Left hindlimb (tissue), 1 donor: ENCODE measurements at regions not wholly inside any gene's neighbourhood (a gene's known extent, or its start where the extent isn't known, plus 50 kb on each side); places are given as distances from the start of the nearest gene placed in this dataset.
"Not testable (repeated sequence)": the region's sequence is repeated elsewhere in the genome, so short reads cannot be mapped to it uniquely, and the experiment has no call there.

Source experiments
- DNase-seq: peaks from one replicate; pipeline ENCODE4 v3.0.0-alpha.2; 2018

GRCh38 chr4:11119474-11119873, 309.2 kb downstream of the HS3ST1 start:
- no peak for DNase-seq

- DNase-seq, result no peak
Observed at GRCh38 chr4:11118513-11118912, 310.2 kb downstream of the HS3ST1 start.

GRCh38 chr4:11116940-11117339, 311.8 kb downstream of the HS3ST1 start:
- DNase-seq, result no peak

GRCh38 chr4:11111876-11112275, 316.8 kb downstream of the HS3ST1 start:
- DNase-seq, result no peak

- no peak for DNase-seq
Observed at GRCh38 chr4:11111370-11111769, 317.3 kb downstream of the HS3ST1 start.

- DNase-seq, result no peak
Observed at GRCh38 chr4:11106759-11107158, 321.9 kb downstream of the HS3ST1 start.

GRCh38 chr4:11106190-11106589, 322.5 kb downstream of the HS3ST1 start:
- no peak for DNase-seq

- no peak for DNase-seq
Observed at GRCh38 chr4:11105715-11106114, 323.0 kb downstream of the HS3ST1 start.

- no peak for DNase-seq
Observed at GRCh38 chr4:11098461-11098860, 330.2 kb downstream of the HS3ST1 start.

- no peak for DNase-seq
Observed at GRCh38 chr4:11097725-11098124, 331.0 kb downstream of the HS3ST1 start.

GRCh38 chr4:11081006-11081405, 347.7 kb downstream of the HS3ST1 start:
- DNase-seq, result no peak

GRCh38 chr4:11079171-11079570, 349.5 kb downstream of the HS3ST1 start:
- DNase-seq, result no peak

- no peak for DNase-seq
Observed at GRCh38 chr4:11074581-11075241, 354.0 kb downstream of the HS3ST1 start.

- DNase-seq, result no peak
Observed at GRCh38 chr4:11073621-11074051, 355.1 kb downstream of the HS3ST1 start.

GRCh38 chr4:11072999-11073398, 355.7 kb downstream of the HS3ST1 start:
- DNase-seq, result no peak

GRCh38 chr4:11072463-11072862, 356.2 kb downstream of the HS3ST1 start:
- no peak for DNase-seq

- DNase-seq, result no peak
Observed at GRCh38 chr4:11070813-11071212, 357.9 kb downstream of the HS3ST1 start.

- DNase-seq, result no peak
Observed at GRCh38 chr4:11069581-11070211, 359.0 kb downstream of the HS3ST1 start.

GRCh38 chr4:11069083-11069482, 359.6 kb downstream of the HS3ST1 start:
- no peak for DNase-seq

- DNase-seq, result not testable (repeated sequence)
Observed at GRCh38 chr4:11066584-11066983, 362.1 kb downstream of the HS3ST1 start.

GRCh38 chr4:11060637-11061036, 368.1 kb downstream of the HS3ST1 start:
- not testable (repeated sequence) for DNase-seq

GRCh38 chr4:11054937-11055336, 370.4 kb upstream of the CLNK start:
- not testable (repeated sequence) for DNase-seq

GRCh38 chr4:11053601-11054220, 369.1 kb upstream of the CLNK start:
- no peak for DNase-seq

GRCh38 chr4:11051181-11051580, 366.6 kb upstream of the CLNK start:
- no peak for DNase-seq
